IMR-90 (cell line): ENCODE measurements at regions not wholly inside any gene's neighbourhood (a gene's known extent, or its start where the extent isn't known, plus 50 kb on each side); places are given as distances from the start of the nearest gene placed in this dataset.

Experiments
- ATAC-seq: fragments of 200-7000 bp; cut with Tn5 transposase; 2 replicates; pipeline ENCODE4 v1.9.1; 2020; ENCODE audit warnings: low read depth, mild to moderate bottlenecking, moderate library complexity
- BruUV-seq: library from RNA; stranded (reverse); fragments of 400-500 nt; replicated peaks from 2 replicates; lab custom pipeline; 2021; lab: Mats Ljungman, UMichigan
- CTCF ChIA-PET: fragments of 300-600 bp; formaldehyde crosslinking; extraction: SDS; loops from one replicate; lab custom pipeline; 2021; ENCODE audit warnings: antibody characterized with exemption; lab: Yijun Ruan, JAX
- POLR2A ChIA-PET: fragments of 300-600 bp; sonication (Branson Sonifier 250); formaldehyde crosslinking; loops from one replicate; lab custom pipeline; 2022; ENCODE audit warnings: antibody characterized with exemption; ENCODE audit not compliant: unreplicated experiment; lab: Charles Lee
- DNase-seq: peaks from one replicate; pipeline ENCODE4 v3.0.0; 2013
- H2AFZ ChIP-seq: replicated peaks from 2 replicates; pipeline ENCODE3; 2013; ENCODE audit warnings: low read length, mild to moderate bottlenecking; ENCODE audit not compliant: poor library complexity
- H2AK5ac ChIP-seq: 2 replicates; pipeline ENCODE4 v1.6.1; 2013; ENCODE audit warnings: low read depth, low read length, inconsistent platforms
- H2AK9ac ChIP-seq: replicated peaks from 2 replicates; pipeline ENCODE3; 2013; ENCODE audit warnings: mild to moderate bottlenecking, low read depth, low read length, moderate library complexity; ENCODE audit not compliant: poor library complexity
- H2BK120ac ChIP-seq: 2 replicates; pipeline ENCODE4 v1.6.1; 2013; ENCODE audit warnings: low read depth, low read length, inconsistent platforms
- H2BK15ac ChIP-seq: 3 replicates; pipeline ENCODE4 v1.6.1; 2013; ENCODE audit warnings: low read depth, low read length, inconsistent platforms
- H2BK20ac ChIP-seq: 2 replicates; pipeline ENCODE4 v1.6.1; 2013; ENCODE audit warnings: low read depth, mild to moderate bottlenecking, inconsistent platforms, low read length, moderate library complexity
- H2BK5ac ChIP-seq: 2 replicates; pipeline ENCODE4 v1.6.1; 2013; ENCODE audit warnings: mild to moderate bottlenecking, low read depth, low read length, inconsistent platforms; ENCODE audit not compliant: poor library complexity, severe bottlenecking
- H3K14ac ChIP-seq: replicated peaks from 2 replicates; pipeline ENCODE4 v1.6.1; 2013; ENCODE audit warnings: low read depth, low read length, inconsistent platforms
- H3K18ac ChIP-seq: 2 replicates; pipeline ENCODE4 v1.6.1; 2013; ENCODE audit warnings: low read depth, low read length, control low read depth
- H3K23ac ChIP-seq: 2 replicates; pipeline ENCODE4 v1.6.1; 2013; ENCODE audit warnings: low read depth, low read length, inconsistent platforms
- H3K27ac ChIP-seq: 2 replicates; pipeline ENCODE4 v1.5.1; 2013; ENCODE audit warnings: mild to moderate bottlenecking, control low read depth, low read length; ENCODE audit not compliant: insufficient read depth
- H3K27me3 ChIP-seq: 2 replicates; pipeline ENCODE4 v1.6.1; 2013; ENCODE audit warnings: low read length; ENCODE audit not compliant: control insufficient read depth, insufficient read depth
- H3K36me3 ChIP-seq: 2 replicates; pipeline ENCODE4 v1.6.1; 2013; ENCODE audit warnings: low read length, mixed read lengths; ENCODE audit not compliant: control insufficient read depth, insufficient read depth
- H3K4ac ChIP-seq: 2 replicates; pipeline ENCODE4 v1.6.1; 2013; ENCODE audit warnings: low read depth, low read length, inconsistent platforms
- H3K4me1 ChIP-seq: 2 replicates; pipeline ENCODE4 v1.6.1; 2013; ENCODE audit warnings: low read length, mixed read lengths; ENCODE audit not compliant: control insufficient read depth, insufficient read depth
- H3K4me2 ChIP-seq: 2 replicates; pipeline ENCODE4 v1.6.1; 2013; ENCODE audit warnings: low read depth, mild to moderate bottlenecking, control low read depth, low read length, moderate library complexity
- H3K4me3 ChIP-seq: 2 replicates; pipeline ENCODE4 v1.5.1; 2013; ENCODE audit warnings: low read depth, mild to moderate bottlenecking, control low read depth, low read length, moderate library complexity; ENCODE audit not compliant: insufficient read depth
- H3K56ac ChIP-seq: 2 replicates; pipeline ENCODE4 v1.6.1; 2013; ENCODE audit warnings: low read length, inconsistent platforms; ENCODE audit not compliant: insufficient read depth; ENCODE audit errors: extremely low read depth
- H3K79me1 ChIP-seq, 2 experiments: 2 replicates each; pipeline ENCODE4 v1.6.1; 2013; ENCODE audit warnings: low read length in 2 of 2, inconsistent platforms in 1 of 2, low read depth in 1 of 2
- H3K9ac ChIP-seq: 2 replicates; pipeline ENCODE4 v1.6.1; 2013; ENCODE audit warnings: low read depth, low read length, control low read depth
- H3K9me1 ChIP-seq: 2 replicates; pipeline ENCODE4 v1.6.1; 2013; ENCODE audit warnings: low read length, inconsistent platforms; ENCODE audit not compliant: insufficient read depth
- H3K9me3 ChIP-seq: 2 replicates; pipeline ENCODE4 v1.6.1; 2013; ENCODE audit warnings: low read length; ENCODE audit not compliant: control insufficient read depth, insufficient read depth
- H4K20me1 ChIP-seq: 2 replicates; pipeline ENCODE4 v1.6.1; 2013; ENCODE audit warnings: low read length, inconsistent platforms; ENCODE audit not compliant: insufficient read depth
- H4K5ac ChIP-seq: 2 replicates; pipeline ENCODE4 v1.6.1; 2013; ENCODE audit warnings: mild to moderate bottlenecking, low read depth, low read length, control low read depth
- H4K8ac ChIP-seq, 2 experiments: 2 replicates each; pipeline ENCODE4 v1.6.1; 2013; ENCODE audit warnings: low read depth in 2 of 2, low read length in 2 of 2, control low read depth in 1 of 2, inconsistent platforms in 1 of 2
- H4K91ac ChIP-seq: 2 replicates; pipeline ENCODE4 v1.6.1; 2013; ENCODE audit warnings: low read depth, low read length, inconsistent platforms; ENCODE audit not compliant: insufficient read depth
- BHLHE40 ChIP-seq: fragments of 150-350 bp; IDR thresholded peaks from 2 replicates; pipeline ENCODE4 v1.6.1; 2016; ENCODE audit warnings: mild to moderate bottlenecking, low read depth, low read length
- CEBPB ChIP-seq: IDR thresholded peaks from 2 replicates; pipeline ENCODE4 v1.6.1; 2012; ENCODE audit warnings: low read depth, low read length, improper control_type of control experiment
- CHD1 ChIP-seq: IDR thresholded peaks from 2 replicates; pipeline ENCODE4 v1.6.1; 2012; ENCODE audit warnings: low read depth, low read length, improper control_type of control experiment
- CTCF ChIP-seq: conservative IDR thresholded peaks from 2 replicates; pipeline ENCODE4 v1.5.1; 2012; ENCODE audit warnings: mild to moderate bottlenecking, low read depth, low read length, improper control_type of control experiment
- ELK1 ChIP-seq: fragments of 150-350 bp; IDR thresholded peaks from 2 replicates; pipeline ENCODE4 v1.6.1; 2016; ENCODE audit warnings: low read depth, mild to moderate bottlenecking, low read length, moderate library complexity, borderline replicate concordance
- FOS ChIP-seq: fragments of 150-350 bp; IDR thresholded peaks from 2 replicates; pipeline ENCODE4 v1.6.1; 2016; ENCODE audit warnings: low read depth, low read length
- MAFK ChIP-seq: IDR thresholded peaks from 2 replicates; pipeline ENCODE4 v1.6.1; 2012; ENCODE audit warnings: low read depth, low read length, improper control_type of control experiment
- MAZ ChIP-seq: IDR thresholded peaks from 2 replicates; pipeline ENCODE4 v1.6.1; 2012; ENCODE audit warnings: low read depth, mild to moderate bottlenecking, low read length, improper control_type of control experiment, moderate library complexity, borderline replicate concordance
- MXI1 ChIP-seq: IDR thresholded peaks from 2 replicates; pipeline ENCODE4 v1.6.1; 2012; ENCODE audit warnings: low read depth, mild to moderate bottlenecking, low read length, moderate library complexity, borderline replicate concordance
- NFE2L2 ChIP-seq: fragments of 150-350 bp; IDR thresholded peaks from 2 replicates; pipeline ENCODE4 v1.6.1; 2016; ENCODE audit warnings: low read depth, mild to moderate bottlenecking, low read length
- POLR2A ChIP-seq: IDR thresholded peaks from 2 replicates; pipeline ENCODE4 v1.6.1; 2012; ENCODE audit warnings: mild to moderate bottlenecking, low read depth, low read length
- RAD21 ChIP-seq: IDR thresholded peaks from 2 replicates; pipeline ENCODE4 v1.6.1; 2012; ENCODE audit warnings: low read length, improper control_type of control experiment
- RCOR1 ChIP-seq: IDR thresholded peaks from 2 replicates; pipeline ENCODE4 v1.6.1; 2012; ENCODE audit warnings: mild to moderate bottlenecking, low read length, improper control_type of control experiment; ENCODE audit not compliant: insufficient replicate concordance
- RFX5 ChIP-seq: IDR thresholded peaks from 2 replicates; pipeline ENCODE4 v1.8.0; 2012; ENCODE audit warnings: low read depth, mild to moderate bottlenecking, low read length, moderate library complexity
- SMC3 ChIP-seq: fragments of 150-350 bp; IDR thresholded peaks from 2 replicates; pipeline ENCODE4 v1.6.1; 2016; ENCODE audit warnings: low read depth, mild to moderate bottlenecking, antibody characterized with exemption, low read length, moderate library complexity
- USF2 ChIP-seq: fragments of 150-350 bp; IDR thresholded peaks from 2 replicates; pipeline ENCODE4 v1.6.1; 2017; ENCODE audit warnings: mild to moderate bottlenecking, antibody characterized with exemption, low read length, low read depth
- WGBS, 2 experiments: methylation state at CpG; one replicate each; pipeline versions ENCODE4 v1.1.5 to v1.1.7; 2013; ENCODE audit warnings: missing lambda C conversion rate in 2 of 2; ENCODE audit not compliant: insufficient read length in 1 of 2; ENCODE audit errors: extremely low coverage in 2 of 2; 5-methylcytosine and 5-hydroxymethylcytosine counted together
- dilution Hi-C: fragments of 300-500 bp; cut with HindIII; formaldehyde crosslinking; loops from one replicate; pipeline ENCODE4 v1.14.3; 2018; ENCODE audit warnings: low sequenced_read_pairs; ENCODE audit not compliant: unreplicated experiment
- in situ Hi-C: fragments of 300-500 bp; cut with MboI; formaldehyde crosslinking; loops from 3 replicates; pipeline ENCODE4 v1.14.3; 2019; ENCODE audit warnings: low sequenced_read_pairs, inconsistent platforms, mixed read lengths
- intact Hi-C: fragments of 100-400 bp; cut with micrococcal nuclease; formaldehyde crosslinking; loops from 2 replicates; pipeline ENCODE4 v1.10.0; 2022

- H2BK15ac ChIP-seq = no peak overlapping the region
- H3K4me1 ChIP-seq = no peaks in the 10 kb centered on the region
- H3K9me3 ChIP-seq = peaks cover 19% of the 10 kb centered on the region; the same call in 1 of the 2 replicates
- H4K20me1 ChIP-seq = no peaks in the 10 kb centered on the region
- no TSS peak for BruUV-seq
- no peaks in the 10 kb centered on the region for H3K36me3 ChIP-seq
- no peaks in the 10 kb centered on the region for H3K9me1 ChIP-seq
- H3K4me3 ChIP-seq = no peak overlapping the region
- intact Hi-C loops = no loop called here
- WGBS, 2 experiments = 0% methylated on average over 3 of the region's 9 CpGs; no CpG with 5 or more reads in 1 of the 2 experiments
- H2BK120ac ChIP-seq = no peak overlapping the region
- no peak overlapping the region for H3K27ac ChIP-seq
- no peak overlapping the region for H2BK20ac ChIP-seq
- H3K23ac ChIP-seq = no peak overlapping the region
- H3K27me3 ChIP-seq = no peaks in the 10 kb centered on the region
- in situ Hi-C loops = no loop called here
- DNase-seq (no peak), ATAC-seq (no peak)
- H2AK5ac ChIP-seq = no peak overlapping the region
- dilution Hi-C loops = no loop called here
- no peak overlapping the region for H3K18ac ChIP-seq
- no peak overlapping the region for H3K4me2 ChIP-seq
- H2AK9ac ChIP-seq = no peak overlapping the region
- H3K14ac ChIP-seq = no peak overlapping the region
- no peak overlapping the region for H4K5ac ChIP-seq
- no peak overlapping the region for H3K56ac ChIP-seq
- H3K4ac ChIP-seq = no peak overlapping the region
- H4K91ac ChIP-seq = no peak overlapping the region
- H4K8ac ChIP-seq = no peak overlapping the region
- H2BK5ac ChIP-seq = no peak overlapping the region
- H3K79me1 ChIP-seq = no peaks in the 10 kb centered on the region
- no peak for TF ChIP-seq RCOR1
- TF ChIP-seq CHD1 = no peak
- TF ChIP-seq ELK1 = no peak
- TF ChIP-seq MAZ = no peak
- TF ChIP-seq RFX5 = no peak
- no peak for TF ChIP-seq NFE2L2
- no peak for TF ChIP-seq CEBPB
- no peak for TF ChIP-seq RAD21
- TF ChIP-seq USF2 = no peak
- no peak for TF ChIP-seq BHLHE40
- no peak for TF ChIP-seq SMC3
- TF ChIP-seq POLR2A = no peak
- no peak for TF ChIP-seq MXI1
- no peak for TF ChIP-seq FOS
- no peak for TF ChIP-seq MAFK
- TF ChIP-seq CTCF = no peak
- ChIA-PET CTCF (no interaction called here), POLR2A (no interaction called here)
- H2AFZ ChIP-seq = no peak overlapping the region
- H3K9ac ChIP-seq = no peak overlapping the region
Measured at GRCh38 chr10:117616179-117616578, 73.6 kb downstream of the EMX2 start.
